ENCODE measurements at regions not wholly inside any gene's neighbourhood (a gene's known extent, or its start where the extent isn't known, plus 50 kb on each side); places are given as distances from the start of the nearest gene placed in this dataset.

DNA sequence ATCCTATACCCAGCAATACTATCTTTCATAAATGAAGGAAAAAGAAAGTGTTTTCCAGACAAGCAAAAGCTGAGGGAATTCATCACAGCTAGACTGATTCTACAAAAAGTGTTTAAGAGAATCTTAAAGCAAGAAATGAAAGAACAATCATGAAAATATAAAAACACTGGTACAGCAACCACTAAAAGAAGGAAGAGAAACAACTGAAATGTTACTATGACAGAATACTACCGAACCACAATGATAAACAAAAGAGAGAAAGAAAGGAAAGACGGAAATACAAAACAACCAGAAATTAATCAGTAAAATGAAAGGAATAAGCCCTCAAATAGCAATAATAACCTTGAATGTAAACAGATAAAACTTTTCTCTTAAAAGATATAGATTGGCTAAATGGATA is 110.8 kb upstream of the AFF2 start:
- DNase-seq, result no peak

DNA sequence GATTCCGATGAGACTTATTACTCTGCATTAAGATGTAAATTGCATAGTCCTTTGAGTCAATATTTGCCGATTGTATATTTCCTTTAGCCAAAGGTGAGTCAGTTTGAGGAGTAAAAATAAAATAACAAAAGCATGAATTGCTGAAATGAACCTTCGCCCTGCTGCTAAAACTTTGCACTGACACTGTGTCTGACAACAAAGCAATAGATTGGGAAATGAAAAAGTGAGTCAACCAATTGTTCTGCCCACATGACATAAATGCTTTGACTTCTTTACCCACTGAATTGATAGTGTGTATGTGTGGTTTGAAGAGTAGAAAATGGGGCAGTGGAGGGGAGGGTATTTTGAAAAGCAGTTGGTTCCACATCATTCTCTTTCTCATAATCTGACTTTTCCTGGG is 88.4 kb upstream of the AFF2 start:
- TF ChIP-seq, protein P1, sequence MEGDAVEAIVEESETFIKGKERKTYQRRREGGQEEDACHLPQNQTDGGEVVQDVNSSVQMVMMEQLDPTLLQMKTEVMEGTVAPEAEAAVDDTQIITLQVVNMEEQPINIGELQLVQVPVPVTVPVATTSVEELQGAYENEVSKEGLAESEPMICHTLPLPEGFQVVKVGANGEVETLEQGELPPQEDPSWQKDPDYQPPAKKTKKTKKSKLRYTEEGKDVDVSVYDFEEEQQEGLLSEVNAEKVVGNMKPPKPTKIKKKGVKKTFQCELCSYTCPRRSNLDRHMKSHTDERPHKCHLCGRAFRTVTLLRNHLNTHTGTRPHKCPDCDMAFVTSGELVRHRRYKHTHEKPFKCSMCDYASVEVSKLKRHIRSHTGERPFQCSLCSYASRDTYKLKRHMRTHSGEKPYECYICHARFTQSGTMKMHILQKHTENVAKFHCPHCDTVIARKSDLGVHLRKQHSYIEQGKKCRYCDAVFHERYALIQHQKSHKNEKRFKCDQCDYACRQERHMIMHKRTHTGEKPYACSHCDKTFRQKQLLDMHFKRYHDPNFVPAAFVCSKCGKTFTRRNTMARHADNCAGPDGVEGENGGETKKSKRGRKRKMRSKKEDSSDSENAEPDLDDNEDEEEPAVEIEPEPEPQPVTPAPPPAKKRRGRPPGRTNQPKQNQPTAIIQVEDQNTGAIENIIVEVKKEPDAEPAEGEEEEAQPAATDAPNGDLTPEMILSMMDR (IDR thresholded peaks at IDR 0.05; ENCODE audit: borderline replicate concordance), result no peak
- Histone ChIP-seq H3K9me3 (replicated peaks) (no peaks in the 10 kb centered on the region), H3K4me3 (no peak overlapping the region), H3K36me3 (no peaks in the 10 kb centered on the region), H3K27ac (replicated peaks) (no peak overlapping the region), H3K4me1 (no peaks in the 10 kb centered on the region), H3K27me3 (ENCODE audit: low read depth) (no peaks in the 10 kb centered on the region)
- DNase-seq, result no peak
- intact Hi-C loops (cut with micrococcal nuclease), result no loop called here

More for the DNA sequence above, 110.8 kb upstream of the AFF2 start:
- H3K9me3 ChIP-seq (replicated peaks), result no peaks in the 10 kb centered on the region
- H3K4me1 ChIP-seq, result no peaks in the 10 kb centered on the region
- H3K27ac ChIP-seq (replicated peaks), result no peak overlapping the region
- H3K27me3 ChIP-seq (ENCODE audit: low read depth), result no peaks in the 10 kb centered on the region
- H3K36me3 ChIP-seq, result no peaks in the 10 kb centered on the region
- TF ChIP-seq, protein P1 (IDR thresholded peaks at IDR 0.05; ENCODE audit: borderline replicate concordance), result no peak
- intact Hi-C loops (cut with micrococcal nuclease), result no loop called here
- no peak overlapping the region for H3K4me3 ChIP-seq

DNA sequence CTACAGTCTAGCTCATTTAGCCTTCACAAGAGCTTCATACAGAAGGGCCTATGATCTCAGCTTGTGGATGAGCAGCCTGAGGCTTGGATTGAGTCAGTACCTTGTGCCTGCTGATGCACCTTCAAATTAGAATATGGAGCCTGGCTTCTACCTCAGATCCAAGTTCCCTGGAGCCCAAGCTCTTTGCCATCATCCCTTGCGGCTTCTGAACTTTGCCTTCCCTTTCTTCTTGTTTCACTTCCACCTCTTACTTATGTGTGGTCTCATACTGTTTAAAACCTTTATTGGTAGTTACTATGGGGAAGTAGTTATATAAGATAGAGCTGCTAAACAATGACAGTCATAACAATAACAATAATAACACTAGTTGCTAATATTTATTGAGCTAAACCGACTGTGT is 84.3 kb upstream of the AFF2 start:
- Histone ChIP-seq H3K9me3 (replicated peaks) (no peaks in the 10 kb centered on the region), H3K36me3 (no peaks in the 10 kb centered on the region), H3K27ac (replicated peaks) (no peak overlapping the region), H3K27me3 (ENCODE audit: low read depth) (no peaks in the 10 kb centered on the region), H3K4me1 (no peaks in the 10 kb centered on the region), H3K4me3 (no peak overlapping the region)
- TF ChIP-seq, protein P1 (IDR thresholded peaks at IDR 0.05; ENCODE audit: borderline replicate concordance), result no peak
- no peak for DNase-seq
- intact Hi-C loops (cut with micrococcal nuclease), result no loop called here

DNA sequence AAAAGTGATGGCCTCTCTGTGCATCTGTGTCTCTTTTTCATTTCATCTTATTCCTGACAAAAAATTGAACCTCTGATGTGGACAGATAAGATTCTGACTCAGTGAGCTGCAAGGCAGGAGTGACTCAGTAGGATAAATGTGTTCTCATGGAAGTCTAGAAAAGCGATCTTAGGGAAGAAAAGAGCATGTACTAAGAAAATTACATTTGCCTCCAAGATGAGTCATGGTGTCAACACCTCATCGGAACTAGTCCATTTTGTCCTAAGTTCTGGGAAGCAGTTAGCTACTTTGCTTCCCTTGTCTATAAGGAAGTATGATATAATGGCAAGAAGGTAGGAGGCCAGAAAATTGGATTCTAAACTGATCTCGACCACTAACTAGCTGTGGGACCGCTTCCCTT is 83.5 kb upstream of the AFF2 start:
- no peaks in the 10 kb centered on the region for H3K36me3 ChIP-seq
- intact Hi-C loops (cut with micrococcal nuclease), result no loop called here
- H3K9me3 ChIP-seq (replicated peaks), result no peaks in the 10 kb centered on the region
- H3K4me3 ChIP-seq, result no peak overlapping the region
- H3K27me3 ChIP-seq (ENCODE audit: low read depth), result no peaks in the 10 kb centered on the region
- DNase-seq, result no peak
- TF ChIP-seq, protein P1 (IDR thresholded peaks at IDR 0.05; ENCODE audit: borderline replicate concordance), result no peak
- no peaks in the 10 kb centered on the region for H3K4me1 ChIP-seq
- no peak overlapping the region for H3K27ac ChIP-seq (replicated peaks)

- no peaks in the 10 kb centered on the region for H3K4me1 ChIP-seq
- H3K27ac ChIP-seq (replicated peaks), result no peak overlapping the region
- TF ChIP-seq, protein P1 (IDR thresholded peaks at IDR 0.05; ENCODE audit: borderline replicate concordance), result no peak
- no peaks in the 10 kb centered on the region for H3K27me3 ChIP-seq (ENCODE audit: low read depth)
- H3K36me3 ChIP-seq, result no peaks in the 10 kb centered on the region
- no peak overlapping the region for H3K4me3 ChIP-seq
- H3K9me3 ChIP-seq (replicated peaks), result no peaks in the 10 kb centered on the region
- no peak for DNase-seq
- intact Hi-C loops (cut with micrococcal nuclease), result no loop called here
Measured at GRCh38 chrX:148417934-148418333, 82.5 kb upstream of the AFF2 start.

GRCh38 chrX:148422526-148422925 is 77.9 kb upstream of the AFF2 start:
- DNase-seq, result no peak
- TF ChIP-seq, protein P1 (IDR thresholded peaks at IDR 0.05; ENCODE audit: borderline replicate concordance), result no peak
- H3K36me3 ChIP-seq, result no peaks in the 10 kb centered on the region
- no peaks in the 10 kb centered on the region for H3K4me1 ChIP-seq
- no peaks in the 10 kb centered on the region for H3K9me3 ChIP-seq (replicated peaks)
- no peak overlapping the region for H3K27ac ChIP-seq (replicated peaks)
- H3K27me3 ChIP-seq (ENCODE audit: low read depth), result no peaks in the 10 kb centered on the region
- intact Hi-C loops (cut with micrococcal nuclease), result no loop called here
- H3K4me3 ChIP-seq, result no peak overlapping the region

All from left ventricle myocardium inferior (tissue), 1 donor.